GM19467 (cell line): ENCODE measurements at regions not wholly inside any gene's neighbourhood (a gene's known extent, or its start where the extent isn't known, plus 50 kb on each side); places are given as distances from the start of the nearest gene placed in this dataset.

ENCODE experiments used
- ATAC-seq: cut with Tn5 transposase; IDR thresholded peaks from one replicate; pipeline ENCODE4 v1.9.1; 2021; ENCODE audit warnings: mild to moderate bottlenecking, moderate library complexity; ENCODE audit not compliant: unreplicated experiment

DNA sequence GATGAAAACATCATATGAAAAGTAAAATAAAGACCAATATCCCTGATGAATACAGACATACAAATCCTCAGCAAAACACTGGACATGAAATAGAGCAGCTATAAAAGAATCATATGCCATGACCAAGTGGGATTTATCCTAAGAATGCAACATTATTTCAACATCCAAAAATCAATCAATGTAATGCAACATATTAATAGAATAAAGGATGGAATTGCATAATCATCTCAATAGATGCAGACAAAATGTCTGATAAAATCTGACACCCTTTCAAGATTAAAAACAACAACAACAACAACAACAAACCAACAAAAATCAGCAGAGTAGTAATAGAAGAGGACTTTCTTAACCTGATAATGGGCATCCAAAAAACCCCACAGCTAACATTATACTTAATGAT is 63.8 kb upstream of the IL1R1 start:
- ATAC-seq = no peak

DNA sequence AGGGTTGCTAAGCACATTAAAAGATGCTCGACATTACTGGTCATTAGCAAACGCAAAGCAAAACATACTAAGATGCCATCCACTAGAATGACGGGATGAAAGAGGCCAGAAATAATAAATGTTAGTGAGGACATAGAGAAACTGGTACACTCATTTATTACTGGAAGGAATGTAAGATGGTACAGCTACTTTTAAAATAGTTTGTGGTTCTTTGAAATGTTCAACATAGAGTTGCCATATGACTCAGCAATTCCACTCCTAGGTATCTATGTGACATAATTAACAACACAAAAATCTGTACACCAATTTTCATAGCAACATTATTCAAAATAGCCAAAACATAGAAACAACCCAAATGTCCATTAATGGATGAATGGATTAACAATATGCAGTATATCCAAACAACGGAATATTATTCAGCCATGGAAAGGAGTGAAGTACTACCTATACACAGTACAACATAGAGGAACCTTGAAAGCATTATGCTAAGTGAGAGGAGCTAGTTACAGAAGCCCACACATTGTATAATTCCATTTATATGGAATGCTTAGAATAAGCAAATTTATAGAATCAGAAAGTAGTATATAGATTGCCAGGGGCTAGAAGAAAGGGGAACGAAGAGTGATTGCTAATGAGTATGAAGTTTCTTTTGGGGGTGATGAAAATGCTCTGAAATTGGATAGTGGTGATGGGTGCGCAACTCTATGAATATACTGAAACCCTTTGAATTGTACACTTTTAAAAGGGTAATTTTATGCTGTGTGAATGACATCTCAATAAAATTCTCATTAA is 61.9 kb upstream of the IL1R1 start:
- ATAC-seq = peak; percentile 39

- ATAC-seq = no peak
Measured at GRCh38 chr2:102081243-102081522, 61.4 kb upstream of the IL1R1 start.

- ATAC-seq = no peak
Measured at GRCh38 chr2:102081606-102082005, 60.9 kb upstream of the IL1R1 start.

DNA sequence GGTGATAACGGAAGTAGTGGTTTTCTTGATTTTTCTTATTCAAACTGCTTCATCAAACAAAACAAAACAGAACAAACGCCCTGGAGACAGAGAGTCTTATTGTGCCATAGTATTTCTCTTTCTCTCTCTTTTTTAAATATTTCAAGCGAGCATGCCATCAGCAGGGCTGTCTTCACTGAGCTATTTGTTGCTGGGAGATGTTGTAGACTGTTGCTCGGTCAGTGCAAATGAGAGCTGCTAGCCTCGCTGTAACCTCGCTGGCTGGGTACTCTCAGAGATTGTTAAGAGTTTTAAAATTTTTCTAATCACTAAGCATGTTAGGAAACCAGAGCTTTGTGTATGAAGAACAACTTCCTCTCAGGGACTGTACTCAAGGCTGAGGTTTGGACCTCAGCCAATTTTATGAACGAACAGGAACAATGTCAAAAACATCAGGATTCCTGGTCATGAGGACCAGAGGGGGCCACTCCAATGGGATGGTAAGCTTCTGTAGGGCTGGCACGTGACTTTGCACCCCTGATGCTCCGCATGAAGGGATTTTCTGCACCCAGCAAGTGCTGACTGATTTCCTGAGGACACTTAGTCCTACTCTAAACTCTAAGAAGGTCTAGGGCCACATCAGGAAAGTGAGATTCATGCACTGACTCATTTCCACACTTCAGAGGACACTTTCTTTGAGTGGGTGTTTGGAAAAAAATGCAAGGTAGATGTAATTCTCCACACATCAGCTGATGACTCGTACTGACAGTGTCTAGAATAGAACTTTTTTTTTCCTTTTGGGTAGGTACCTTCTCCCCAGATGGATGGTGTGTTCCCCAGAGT is 59.8 kb upstream of the IL1R1 start:
- ATAC-seq = peak; percentile 77

DNA sequence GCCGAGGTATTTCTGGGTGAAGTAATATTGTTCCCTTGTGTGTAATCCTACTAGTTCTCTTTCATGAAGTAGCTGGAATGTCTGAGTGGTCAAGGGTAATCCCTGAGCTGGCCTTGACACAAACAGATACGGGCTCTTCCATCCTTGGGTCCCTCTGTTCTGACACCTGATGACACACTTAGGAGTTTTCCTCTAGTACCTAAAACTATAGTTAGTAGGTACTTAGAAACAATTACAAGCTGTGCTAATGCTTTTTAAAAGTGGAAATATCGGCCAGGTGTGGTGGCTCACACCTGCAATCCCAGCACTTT is 59.2 kb upstream of the IL1R1 start:
- ATAC-seq = no peak

GRCh38 chr2:102084651-102085050 is 57.9 kb upstream of the IL1R1 start:
- ATAC-seq = no peak

DNA sequence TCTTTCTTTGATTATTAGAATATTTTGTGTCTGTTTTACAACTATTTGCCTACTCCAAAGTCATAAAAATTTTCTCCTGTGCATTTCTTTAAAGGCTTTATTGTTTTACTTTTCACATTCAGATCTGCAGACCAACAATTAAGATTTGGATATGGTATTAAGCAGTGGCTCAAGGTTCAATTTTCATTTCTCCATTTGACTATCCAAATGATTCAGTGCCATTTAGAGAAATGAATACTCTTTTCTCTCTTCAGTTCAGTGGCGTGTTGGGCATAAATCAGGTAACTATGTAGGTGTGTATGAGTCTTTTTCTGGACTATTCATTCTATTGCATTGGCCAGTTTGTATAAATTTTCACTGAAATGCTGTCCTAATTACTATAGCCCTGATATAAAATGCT is 57.3 kb upstream of the IL1R1 start:
- no peak for ATAC-seq

GRCh38 chr2:102086150-102086872 is 56.2 kb upstream of the IL1R1 start:
- no peak for ATAC-seq

DNA sequence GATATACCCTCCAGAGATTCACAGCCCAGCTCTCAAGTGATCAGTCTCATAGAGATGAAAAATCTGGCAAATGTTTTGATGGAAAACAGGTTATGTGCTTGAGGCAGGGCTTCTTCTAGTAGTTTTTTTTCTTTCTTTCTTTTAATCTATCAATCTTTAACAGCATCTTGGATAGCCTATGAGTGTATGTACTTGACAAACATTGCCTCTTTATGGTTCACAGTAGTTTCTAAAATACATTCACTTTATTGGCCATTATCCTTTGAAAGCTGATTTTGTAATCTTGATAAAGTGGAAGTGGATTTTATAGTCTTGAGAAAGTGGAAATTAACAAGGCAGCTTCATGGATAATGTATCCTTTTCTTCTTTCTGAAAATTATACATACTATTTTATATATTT is 51.4 kb upstream of the IL1R1 start:
- ATAC-seq = no peak

- no peak for ATAC-seq
Measured at GRCh38 chr2:102091908-102092307, 50.6 kb upstream of the IL1R1 start.

DNA sequence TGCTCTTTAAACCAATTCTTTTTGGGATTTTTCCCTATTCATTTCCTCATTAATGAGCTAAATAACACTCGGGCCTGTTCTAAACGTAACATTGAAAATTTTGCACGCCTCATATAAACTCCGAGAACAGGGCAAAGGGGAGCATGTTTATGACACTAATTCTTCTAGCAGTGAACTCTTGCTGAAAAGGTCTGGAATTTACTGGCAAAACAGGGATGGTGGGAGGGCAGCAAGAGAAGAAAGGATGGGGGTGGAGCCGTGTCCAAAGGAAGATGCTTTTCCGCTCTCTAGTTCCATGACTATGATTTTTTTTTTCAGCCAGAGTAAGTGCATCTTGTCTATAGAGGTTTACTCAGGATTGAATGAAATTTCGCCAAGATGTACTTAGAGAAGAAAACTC is 50.0 kb upstream of the IL1R1 start:
- no peak for ATAC-seq
